CD4-positive, CD25-positive, alpha-beta regulatory T cell (primary cell): ENCODE measurements at regions not wholly inside any gene's neighbourhood (a gene's known extent, or its start where the extent isn't known, plus 50 kb on each side); places are given as distances from the start of the nearest gene placed in this dataset.
"Not testable (repeated sequence)": the region's sequence is repeated elsewhere in the genome, so short reads cannot be mapped to it uniquely, and the experiment has no call there.

Experiments
- ATAC-seq, 2 donors: fragments of 150-1000 bp; cut with Tn5 transposase; one replicate each; pipeline ENCODE4 v1.10.0; 2021; ENCODE audit warnings: low read depth in 2 of 2, moderate number of reproducible peaks in 2 of 2, moderate library complexity in 1 of 2
- DNase-seq, 3 donors: peaks; one replicate each; pipeline versions ENCODE4 v3.0.0 to v3.0.0-alpha.2; 2012 to 2022; ENCODE audit warnings: mixed read lengths in 1 of 3
- H3K27ac ChIP-seq: one replicate; pipeline ENCODE4 v1.7.0; 2013; ENCODE audit warnings: mild to moderate bottlenecking, low read length; ENCODE audit not compliant: insufficient read depth, poor library complexity, severe bottlenecking
- H3K27me3 ChIP-seq: one replicate; pipeline ENCODE4 v1.7.0; 2013; ENCODE audit warnings: low read length; ENCODE audit not compliant: control insufficient read depth, insufficient read depth
- H3K36me3 ChIP-seq: one replicate; pipeline ENCODE4 v1.7.0; 2013; ENCODE audit warnings: mild to moderate bottlenecking, low read length, moderate library complexity; ENCODE audit not compliant: control insufficient read depth, insufficient read depth
- H3K4me1 ChIP-seq: 2 replicates; pipeline ENCODE4 v1.7.0; 2013; ENCODE audit warnings: mild to moderate bottlenecking, low read length; ENCODE audit not compliant: insufficient read depth, control insufficient read depth, poor library complexity, severe bottlenecking
- H3K4me3 ChIP-seq: one replicate; pipeline ENCODE4 v1.7.0; 2013; ENCODE audit warnings: low read depth, mild to moderate bottlenecking, low read length, moderate library complexity
- H3K9me3 ChIP-seq, 2 experiments: 1 replicate in 1 of 2; 2 replicates in 1 of 2; pipeline ENCODE4 v1.7.0; 2013; ENCODE audit warnings: low read length in 2 of 2, mild to moderate bottlenecking in 1 of 2, moderate library complexity in 1 of 2; ENCODE audit not compliant: control insufficient read depth in 2 of 2
- H3K27ac Mint-ChIP-seq, 3 donors: one replicate each; pipeline ENCODE4 v1.8.0; 2020 to 2022; ENCODE audit warnings: mild to moderate bottlenecking in 3 of 3, mixed read lengths in 3 of 3, moderate library complexity in 2 of 3
- H3K27me3 Mint-ChIP-seq: one replicate; pipeline ENCODE4 v1.8.0; 2022; ENCODE audit warnings: mild to moderate bottlenecking, mixed read lengths
- H3K36me3 Mint-ChIP-seq: one replicate; pipeline ENCODE4 v1.8.0; 2020; ENCODE audit warnings: mixed read lengths
- H3K4me1 Mint-ChIP-seq, 4 donors: one replicate each; pipeline ENCODE4 v1.8.0; 2020 to 2022; ENCODE audit warnings: mixed read lengths in 4 of 4, mild to moderate bottlenecking in 1 of 4
- H3K4me3 Mint-ChIP-seq, 4 donors: one replicate each; pipeline ENCODE4 v1.8.0; 2020 to 2022; ENCODE audit warnings: mild to moderate bottlenecking in 4 of 4, mixed read lengths in 4 of 4, moderate library complexity in 3 of 4
- H3K9me3 Mint-ChIP-seq, 7 donors: one replicate each; pipeline ENCODE4 v1.8.0; 2020 to 2022; ENCODE audit warnings: mixed read lengths in 7 of 7, mild to moderate bottlenecking in 3 of 7, moderate library complexity in 2 of 7

- H3K36me3 Mint-ChIP-seq, H3K4me3 Mint-ChIP-seq: not testable (repeated sequence)
Observed at GRCh38 chr1:229919488-229919887, 147.6 kb upstream of the GALNT2 start.

GRCh38 chr1:229920683-229921082 is 146.4 kb upstream of the GALNT2 start:
- Mint-ChIP-seq H3K4me1 (no peaks in the 10 kb centered on the region), H3K27me3 (peaks cover 14% of the 10 kb centered on the region), H3K9me3 (no peaks in the 10 kb centered on the region), H3K4me3 (no peak overlapping the region), H3K27ac (no peak overlapping the region), H3K36me3 (no peaks in the 10 kb centered on the region)
- no peaks in the 10 kb centered on the region for H3K4me1 ChIP-seq
- H3K4me3 ChIP-seq: no peak overlapping the region
- no peaks in the 10 kb centered on the region for H3K9me3 ChIP-seq
- no peaks in the 10 kb centered on the region for H3K36me3 ChIP-seq
- H3K27ac ChIP-seq: no peak overlapping the region
- DNase-seq: no peak
- no peaks in the 10 kb centered on the region for H3K27me3 ChIP-seq
- no peak for ATAC-seq

More at GRCh38 chr1:229919488-229919887, 147.6 kb upstream of the GALNT2 start:
- H3K9me3 ChIP-seq, H3K27ac ChIP-seq, H3K4me3 ChIP-seq, H3K4me1 ChIP-seq, H3K9me3 Mint-ChIP-seq, H3K36me3 ChIP-seq, H3K27me3 ChIP-seq, ATAC-seq, DNase-seq, H3K4me1 Mint-ChIP-seq, H3K27ac Mint-ChIP-seq: not testable (repeated sequence)
- H3K27me3 Mint-ChIP-seq: peaks cover 15% of the 10 kb centered on the region

DNA sequence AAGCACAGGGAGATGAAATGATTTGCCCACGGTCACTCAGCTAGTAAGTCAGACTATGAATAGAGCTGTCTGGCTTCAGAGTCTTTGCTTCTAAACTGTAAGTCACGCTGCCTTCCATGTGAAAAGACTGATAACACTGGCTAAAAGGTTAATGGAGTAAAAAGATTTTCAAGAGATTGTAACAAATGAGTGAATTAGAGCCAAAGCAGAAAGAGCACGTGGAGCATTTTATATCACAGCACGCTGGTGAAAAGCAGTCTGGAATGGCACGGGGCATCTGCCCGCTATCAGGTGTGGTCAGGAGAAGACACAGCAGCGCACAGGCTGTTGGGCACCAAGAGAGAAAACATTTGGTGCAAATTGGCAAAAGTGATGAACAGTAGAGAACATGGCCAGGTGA is 144.8 kb upstream of the GALNT2 start:
- no peak for DNase-seq
- Mint-ChIP-seq H3K27me3 (peaks cover 19% of the 10 kb centered on the region), H3K27ac (no peak overlapping the region), H3K4me1 (no peaks in the 10 kb centered on the region), H3K9me3 (no peaks in the 10 kb centered on the region), H3K36me3 (no peaks in the 10 kb centered on the region), H3K4me3 (no peak overlapping the region)
- no peak for ATAC-seq
- Histone ChIP-seq H3K4me1 (no peaks in the 10 kb centered on the region), H3K27me3 (no peaks in the 10 kb centered on the region), H3K4me3 (no peak overlapping the region), H3K36me3 (no peaks in the 10 kb centered on the region), H3K9me3 (no peaks in the 10 kb centered on the region), H3K27ac (no peak overlapping the region)

- ATAC-seq: no peak
Observed at GRCh38 chr1:229924639-229925038, 142.4 kb upstream of the GALNT2 start.

DNA sequence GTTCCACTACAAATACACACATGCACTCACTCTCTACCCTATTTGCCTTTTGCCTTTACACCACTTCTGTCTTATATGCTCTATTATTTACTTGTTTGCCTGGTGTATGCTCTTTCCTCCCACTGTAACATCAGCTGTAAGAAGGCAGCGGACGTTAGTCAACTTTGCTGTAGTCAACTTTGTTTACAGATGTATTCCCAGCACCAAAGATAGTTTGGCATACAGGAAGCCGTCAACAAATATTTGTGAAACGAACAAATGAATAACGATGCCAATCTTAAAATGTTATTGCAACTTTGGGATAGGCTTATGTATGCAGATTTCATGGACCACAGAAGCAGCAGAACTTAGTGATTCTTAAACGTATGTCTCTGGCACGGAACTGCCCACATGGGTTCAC is 138.3 kb upstream of the GALNT2 start:
- no peak overlapping the region for H3K27ac ChIP-seq
- no peak overlapping the region for H3K4me3 Mint-ChIP-seq
- no peaks in the 10 kb centered on the region for H3K9me3 ChIP-seq
- H3K4me3 ChIP-seq: no peak overlapping the region
- no peaks in the 10 kb centered on the region for H3K36me3 ChIP-seq
- H3K27me3 ChIP-seq: peaks cover under 1% of the 10 kb centered on the region
- ATAC-seq (no peak), DNase-seq (no peak)
- peaks cover 0 to 2% (median 0%) of the 10 kb centered on the region in 7 donors for H3K9me3 Mint-ChIP-seq
- H3K4me1 Mint-ChIP-seq: no peaks in the 10 kb centered on the region
- no peaks in the 10 kb centered on the region for H3K36me3 Mint-ChIP-seq
- H3K4me1 ChIP-seq: no peaks in the 10 kb centered on the region
- peaks cover 14% of the 10 kb centered on the region for H3K27me3 Mint-ChIP-seq
- no peak overlapping the region for H3K27ac Mint-ChIP-seq

More at GRCh38 chr1:229924639-229925038, 142.4 kb upstream of the GALNT2 start:
- Histone ChIP-seq H3K4me1 (no peaks in the 10 kb centered on the region), H3K9me3 (no peaks in the 10 kb centered on the region), H3K36me3 (no peaks in the 10 kb centered on the region), H3K27ac (no peak overlapping the region), H3K4me3 (no peak overlapping the region), H3K27me3 (no peaks in the 10 kb centered on the region)
- H3K4me1 Mint-ChIP-seq: no peaks in the 10 kb centered on the region
- no peaks in the 10 kb centered on the region for H3K9me3 Mint-ChIP-seq
- no peaks in the 10 kb centered on the region for H3K36me3 Mint-ChIP-seq
- no peak for DNase-seq
- no peak overlapping the region for H3K27ac Mint-ChIP-seq
- peaks cover 19% of the 10 kb centered on the region for H3K27me3 Mint-ChIP-seq
- no peak overlapping the region for H3K4me3 Mint-ChIP-seq

DNA sequence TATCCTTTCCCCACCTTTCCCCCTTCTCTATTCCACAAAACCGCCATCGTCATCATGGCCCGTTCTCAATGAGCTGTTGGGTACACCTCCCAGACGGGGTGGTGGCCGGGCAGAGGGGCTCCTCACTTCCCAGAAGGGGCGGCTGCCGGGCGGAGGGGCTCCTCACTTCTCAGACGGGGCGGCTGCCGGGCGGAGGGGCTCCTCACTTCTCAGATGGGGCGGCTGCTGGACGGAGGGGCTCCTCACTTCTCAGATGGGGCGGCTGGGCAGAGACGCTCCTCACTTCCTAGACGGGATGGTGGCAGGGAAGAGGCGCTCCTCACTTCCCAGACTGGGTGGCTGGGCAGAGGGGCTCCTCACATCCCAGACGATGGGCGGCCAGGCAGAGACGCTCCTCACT is 135.3 kb upstream of the GALNT2 start:
- not testable (repeated sequence) for DNase-seq, H3K4me1 Mint-ChIP-seq, ATAC-seq, H3K4me1 ChIP-seq, H3K27ac ChIP-seq, H3K27ac Mint-ChIP-seq, H3K27me3 Mint-ChIP-seq, H3K9me3 Mint-ChIP-seq, H3K4me3 ChIP-seq, H3K27me3 ChIP-seq, H3K36me3 Mint-ChIP-seq, H3K36me3 ChIP-seq, H3K9me3 ChIP-seq, H3K4me3 Mint-ChIP-seq

DNA sequence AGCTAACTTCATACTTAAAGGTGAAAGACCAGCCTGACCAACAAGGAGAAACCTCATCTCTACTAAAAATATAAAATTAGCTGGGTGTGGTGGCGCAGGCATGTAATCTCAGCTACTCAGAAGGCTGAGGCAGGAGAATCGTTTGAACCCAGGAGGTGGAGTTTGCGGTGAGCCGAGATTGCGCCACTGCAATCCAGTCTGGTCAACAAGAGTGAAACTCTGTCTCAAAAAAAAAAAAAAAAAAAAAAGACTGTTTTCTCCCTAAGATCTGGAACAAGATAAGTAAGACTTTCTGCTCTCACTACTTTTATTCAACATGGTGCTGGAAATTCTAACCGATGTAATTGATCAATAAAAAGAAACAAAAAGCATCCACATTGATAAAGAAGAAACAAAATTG is 131.9 kb upstream of the GALNT2 start:
- H3K4me1 Mint-ChIP-seq, H3K4me3 ChIP-seq, H3K4me3 Mint-ChIP-seq, H3K9me3 ChIP-seq, H3K4me1 ChIP-seq, H3K36me3 Mint-ChIP-seq, H3K27ac Mint-ChIP-seq, DNase-seq, H3K9me3 Mint-ChIP-seq, ATAC-seq, H3K27me3 ChIP-seq, H3K27me3 Mint-ChIP-seq, H3K27ac ChIP-seq, H3K36me3 ChIP-seq: not testable (repeated sequence)

GRCh38 chr1:229938551-229938950 is 128.5 kb upstream of the GALNT2 start:
- H3K27me3 ChIP-seq: peaks cover 4% of the 10 kb centered on the region
- H3K4me1 ChIP-seq: no peaks in the 10 kb centered on the region
- Mint-ChIP-seq H3K9me3 (no peaks in the 10 kb centered on the region), H3K36me3 (no peaks in the 10 kb centered on the region), H3K4me3 (no peak overlapping the region), H3K27me3 (peaks cover 12% of the 10 kb centered on the region), H3K4me1 (no peaks in the 10 kb centered on the region), H3K27ac (no peak overlapping the region)
- DNase-seq (no peak), ATAC-seq (no peak)
- no peak overlapping the region for H3K27ac ChIP-seq
- no peaks in the 10 kb centered on the region for H3K36me3 ChIP-seq
- no peak overlapping the region for H3K4me3 ChIP-seq
- no peaks in the 10 kb centered on the region for H3K9me3 ChIP-seq
